ENCODE measurements at regions not wholly inside any gene's neighbourhood (a gene's known extent, or its start where the extent isn't known, plus 50 kb on each side); places are given as distances from the start of the nearest gene placed in this dataset.

DNA sequence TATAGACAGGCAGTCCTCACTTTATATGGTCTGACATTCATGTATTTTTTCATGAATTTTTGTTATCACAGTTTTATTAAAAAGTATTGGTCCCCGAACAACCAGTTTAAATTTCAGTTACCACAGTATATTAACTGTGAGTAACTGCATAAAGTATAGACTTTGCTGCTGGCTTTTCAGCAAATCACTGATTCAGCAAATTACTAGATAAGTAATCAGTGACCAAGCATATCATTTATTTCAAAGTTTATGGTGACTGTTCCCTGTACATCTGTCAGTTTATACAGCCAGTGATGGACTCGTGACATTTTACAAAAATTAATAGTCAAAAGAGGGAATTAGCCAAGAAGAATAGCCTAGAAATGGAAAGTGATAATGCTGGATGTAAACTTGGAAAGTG lies 266.7 kb upstream of the CHRM2 start:
- TF ChIP-seq GATA3 (IDR thresholded peaks at IDR 0.05; ENCODE audit: low read depth, low read length) (no peak), GATA2 (IDR thresholded peaks at IDR 0.05; ENCODE audit: low read depth, low read length) (no peak)

Data from SH-SY5Y (cell line).